Uterus (tissue), 2 donors: ENCODE measurements at regions not wholly inside any gene's neighbourhood (a gene's known extent, or its start where the extent isn't known, plus 50 kb on each side); places are given as distances from the start of the nearest gene placed in this dataset.

Experiments used
- CTCF ChIP-seq, 4 experiments: fragments of 200-600 bp in 2 of 4; fragments of 450-650 bp in 2 of 4; sonication (generic) in 2 of 4; IDR thresholded peaks; one replicate each; pipeline ENCODE4 v1.5.1; 2016 to 2019; ENCODE audit warnings: antibody characterized with exemption in 4 of 4, mild to moderate bottlenecking in 2 of 4, moderate library complexity in 1 of 4
- POLR2A ChIP-seq, 2 donors: fragments of 450-650 bp; IDR thresholded peaks; one replicate each; pipeline ENCODE4 v1.6.1; 2016; ENCODE audit warnings: antibody characterized with exemption in 2 of 2, mild to moderate bottlenecking in 1 of 2, moderate library complexity in 1 of 2

DNA sequence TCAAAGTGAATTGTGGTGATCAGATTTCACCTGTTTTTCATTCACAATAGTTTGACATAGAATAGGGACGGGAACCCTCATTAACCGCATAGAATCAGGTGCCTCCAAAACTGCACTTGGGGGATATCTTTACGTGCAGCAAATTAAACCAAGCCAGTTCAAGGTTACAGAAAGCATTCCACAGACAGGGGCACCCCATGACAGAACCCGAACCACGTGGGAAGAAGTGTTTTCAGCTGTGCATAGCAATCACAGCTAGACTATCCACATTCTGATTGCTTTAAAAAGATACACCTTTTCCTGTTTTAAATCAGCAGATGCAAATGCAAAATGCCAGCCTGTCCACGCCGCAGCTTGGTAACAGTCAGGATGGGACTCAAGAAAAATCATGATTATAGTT is 205.8 kb downstream of the ANAPC1 start:
- no peak for TF ChIP-seq CTCF (IDR thresholded peaks at IDR 0.05)
- no peak for TF ChIP-seq POLR2A (IDR thresholded peaks at IDR 0.05)
